ENCODE measurements at regions not wholly inside any gene's neighbourhood (a gene's known extent, or its start where the extent isn't known, plus 50 kb on each side); places are given as distances from the start of the nearest gene placed in this dataset.

- no TSS peak for BruUV-seq (replicated peaks)
- in situ Hi-C loops (cut with MboI) = no loop called here
- Histone ChIP-seq H3K4me1 (replicated peaks in 1 of 2; ENCODE audit: control insufficient read depth in 2 of 2, insufficient read depth in 2 of 2, low read length in 2 of 2) (peaks cover 0 to 14% of the 10 kb centered on the region in 2 experiments; a peak in 2 of 5 replicates), H2AFZ (ENCODE audit: low read depth, low read length) (no peak overlapping the region), H3K27ac (ENCODE audit: extremely low read depth, low read depth, low read length) (no peak overlapping the region), H3K9me3 (replicated peaks; ENCODE audit: control insufficient read depth, insufficient read depth, low read depth, low read length) (no peaks in the 10 kb centered on the region), H4K20me1 (replicated peaks; ENCODE audit: control insufficient read depth, insufficient read depth, low read length) (no peaks in the 10 kb centered on the region), H3K4me3 (no peak overlapping the region), H3K9me1 (ENCODE audit: control insufficient read depth, insufficient read depth, low read length) (no peaks in the 10 kb centered on the region), H3K27me3 (ENCODE audit: control insufficient read depth in 2 of 2, insufficient read depth in 2 of 2, low read length in 2 of 2) (peaks cover 27 to 79% of the 10 kb centered on the region in 2 experiments; a peak in 4 of 5 replicates), H3K9ac (ENCODE audit: insufficient read depth in 1 of 2, low read depth in 2 of 2, low read length in 2 of 2) (no peak overlapping the region), H3K79me2 (ENCODE audit: control insufficient read depth, insufficient read depth, low read length) (no peaks in the 10 kb centered on the region), H3K4me2 (ENCODE audit: insufficient read depth, low read length) (no peak overlapping the region), H3K36me3 (ENCODE audit: control insufficient read depth, insufficient read depth, low read length) (no peaks in the 10 kb centered on the region)
- intact Hi-C loops (cut with micrococcal nuclease) = no loop called here
- WGBS (ENCODE audit: insufficient coverage, low coverage, missing lambda C conversion rate) = 1% methylated on average over 11 of the region's 11 CpGs
- DNase-seq (ENCODE audit: extremely low read depth in 1 of 4, low spot score in 3 of 4) (no peak), FAIRE-seq (no peak), ATAC-seq (no peak)
- ChIA-PET POLR2A (no interaction called here), CTCF (ENCODE audit: low intra/inter-chr PET ratio) (no interaction called here)
- TF ChIP-seq ZFP36 (IDR thresholded peaks at IDR 0.05; ENCODE audit: low read depth, low read length, partially characterized antibody) (peak; percentile 53), BCOR (IDR thresholded peaks at IDR 0.05) (peak; percentile 65; the same call in 1 of the 2 replicates), RBM25 (IDR thresholded peaks at IDR 0.05; ENCODE audit: low read depth, low read length, severe bottlenecking) (peak; percentile 51), FOSL1 (tag; conservative IDR thresholded peaks at IDR 0.05) (no peak), ID3 (CRISPR knock-in tag; IDR thresholded peaks at IDR 0.05) (no peak), ID3 (tag; IDR thresholded peaks at IDR 0.05) (no peak), PCBP2 (IDR thresholded peaks at IDR 0.05; ENCODE audit: low read depth, low read length, poor library complexity, severe bottlenecking) (no peak)
These were observed 52.2 kb upstream of the SORCS2 start for GRCh38 chr4:7140062-7140691.

Measured in K562 (cell line).